Parathyroid adenoma (tissue), 2 donors: ENCODE measurements at regions not wholly inside any gene's neighbourhood (a gene's known extent, or its start where the extent isn't known, plus 50 kb on each side); places are given as distances from the start of the nearest gene placed in this dataset.

Experiments
- H2AFZ ChIP-seq: fragments of 300-600 bp; sonication (generic); one replicate; pipeline ENCODE4 v1.7.0; 2017; ENCODE audit warnings: antibody characterized with exemption, mild to moderate bottlenecking
- H3K27ac ChIP-seq: fragments of 300-600 bp; sonication (generic); one replicate; pipeline ENCODE4 v1.7.0; 2017
- H3K27me3 ChIP-seq: fragments of 300-600 bp; sonication (generic); one replicate; pipeline ENCODE4 v1.7.0; 2017; ENCODE audit warnings: low read length; ENCODE audit not compliant: control insufficient read depth, insufficient read depth
- H3K36me3 ChIP-seq: fragments of 300-600 bp; sonication (generic); one replicate; pipeline ENCODE4 v1.7.0; 2017; ENCODE audit warnings: low read length; ENCODE audit not compliant: control insufficient read depth, insufficient read depth
- H3K4me1 ChIP-seq: fragments of 300-600 bp; sonication (generic); one replicate; pipeline ENCODE4 v1.7.0; 2017; ENCODE audit warnings: control low read depth
- H3K4me2 ChIP-seq: fragments of 300-600 bp; sonication (generic); one replicate; pipeline ENCODE4 v1.7.0; 2017; ENCODE audit warnings: low read length
- H3K4me3 ChIP-seq: fragments of 300-600 bp; sonication (generic); one replicate; pipeline ENCODE4 v1.7.0; 2017; ENCODE audit warnings: low read depth, low read length
- H3K79me2 ChIP-seq: fragments of 300-600 bp; sonication (generic); one replicate; pipeline ENCODE4 v1.7.0; 2017; ENCODE audit warnings: control low read depth
- H3K9ac ChIP-seq: fragments of 300-600 bp; sonication (generic); one replicate; pipeline ENCODE4 v1.7.0; 2017; ENCODE audit warnings: mild to moderate bottlenecking
- H3K9me3 ChIP-seq: fragments of 300-600 bp; sonication (generic); one replicate; pipeline ENCODE4 v1.7.0; 2017; ENCODE audit warnings: low read length; ENCODE audit not compliant: control insufficient read depth
- TF ChIP-seq, protein P1 (sequence below): fragments of 300-600 bp; sonication (generic); IDR thresholded peaks from one replicate; pipeline ENCODE4 v1.7.0; 2017; ENCODE audit warnings: antibody characterized with exemption, mild to moderate bottlenecking
- donor health status: primary hyperparathyroidism.

DNA sequence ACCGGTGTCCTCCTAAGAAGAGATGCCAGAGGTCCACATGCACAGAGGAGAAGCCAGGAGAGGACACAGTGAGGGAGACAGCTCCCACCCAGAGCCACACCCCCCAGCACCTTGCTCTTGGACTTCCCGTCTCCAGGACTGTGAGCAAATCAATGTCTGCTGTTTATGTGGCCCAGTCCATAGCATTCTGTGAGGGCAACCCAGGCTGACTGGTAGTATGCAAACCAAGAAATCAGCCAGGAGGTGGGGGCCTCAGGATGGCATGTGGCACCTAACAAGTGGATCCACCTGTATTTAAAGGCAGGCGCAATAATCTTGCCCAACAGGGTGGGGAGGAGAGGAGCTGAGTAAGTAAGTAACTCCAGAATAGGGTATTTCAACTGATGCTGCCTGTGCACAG, 136.4 kb downstream of the BRD1 start:
- no peak overlapping the region for H3K9ac ChIP-seq
- no peak overlapping the region for H3K27ac ChIP-seq
- no peaks in the 10 kb centered on the region for H3K27me3 ChIP-seq
- H3K79me2 ChIP-seq: no peaks in the 10 kb centered on the region
- H3K4me1 ChIP-seq: no peaks in the 10 kb centered on the region
- H3K36me3 ChIP-seq: no peaks in the 10 kb centered on the region
- TF ChIP-seq, protein P1, sequence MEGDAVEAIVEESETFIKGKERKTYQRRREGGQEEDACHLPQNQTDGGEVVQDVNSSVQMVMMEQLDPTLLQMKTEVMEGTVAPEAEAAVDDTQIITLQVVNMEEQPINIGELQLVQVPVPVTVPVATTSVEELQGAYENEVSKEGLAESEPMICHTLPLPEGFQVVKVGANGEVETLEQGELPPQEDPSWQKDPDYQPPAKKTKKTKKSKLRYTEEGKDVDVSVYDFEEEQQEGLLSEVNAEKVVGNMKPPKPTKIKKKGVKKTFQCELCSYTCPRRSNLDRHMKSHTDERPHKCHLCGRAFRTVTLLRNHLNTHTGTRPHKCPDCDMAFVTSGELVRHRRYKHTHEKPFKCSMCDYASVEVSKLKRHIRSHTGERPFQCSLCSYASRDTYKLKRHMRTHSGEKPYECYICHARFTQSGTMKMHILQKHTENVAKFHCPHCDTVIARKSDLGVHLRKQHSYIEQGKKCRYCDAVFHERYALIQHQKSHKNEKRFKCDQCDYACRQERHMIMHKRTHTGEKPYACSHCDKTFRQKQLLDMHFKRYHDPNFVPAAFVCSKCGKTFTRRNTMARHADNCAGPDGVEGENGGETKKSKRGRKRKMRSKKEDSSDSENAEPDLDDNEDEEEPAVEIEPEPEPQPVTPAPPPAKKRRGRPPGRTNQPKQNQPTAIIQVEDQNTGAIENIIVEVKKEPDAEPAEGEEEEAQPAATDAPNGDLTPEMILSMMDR: no peak
- H3K4me2 ChIP-seq: no peak overlapping the region
- H3K9me3 ChIP-seq: no peaks in the 10 kb centered on the region
- no peak overlapping the region for H2AFZ ChIP-seq
- H3K4me3 ChIP-seq: no peak overlapping the region

DNA sequence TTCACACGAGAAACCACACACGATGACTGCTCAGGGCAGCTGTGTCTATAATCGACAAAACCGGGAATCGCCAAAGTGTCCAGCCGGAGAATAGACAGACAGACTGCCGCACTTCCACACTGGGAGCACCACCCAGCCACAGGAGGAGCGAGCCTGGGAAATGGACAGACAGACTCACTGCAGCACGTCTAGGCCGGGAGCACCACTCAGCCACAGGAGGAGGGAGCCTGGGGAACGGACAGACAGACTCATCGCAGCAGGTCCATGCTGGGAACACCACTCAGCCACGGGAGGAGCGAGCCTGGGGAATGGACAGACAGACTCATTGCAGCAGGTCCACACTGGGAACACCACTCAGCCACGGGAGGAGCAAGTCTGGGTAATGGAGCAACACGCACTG, 137.2 kb downstream of the BRD1 start:
- Histone ChIP-seq H3K9ac (no peak overlapping the region), H2AFZ (no peak overlapping the region), H3K4me1 (no peaks in the 10 kb centered on the region), H3K4me3 (no peak overlapping the region), H3K36me3 (no peaks in the 10 kb centered on the region), H3K27me3 (no peaks in the 10 kb centered on the region), H3K79me2 (no peaks in the 10 kb centered on the region), H3K9me3 (no peaks in the 10 kb centered on the region), H3K4me2 (no peak overlapping the region), H3K27ac (no peak overlapping the region)
- TF ChIP-seq, protein P1: no peak

DNA sequence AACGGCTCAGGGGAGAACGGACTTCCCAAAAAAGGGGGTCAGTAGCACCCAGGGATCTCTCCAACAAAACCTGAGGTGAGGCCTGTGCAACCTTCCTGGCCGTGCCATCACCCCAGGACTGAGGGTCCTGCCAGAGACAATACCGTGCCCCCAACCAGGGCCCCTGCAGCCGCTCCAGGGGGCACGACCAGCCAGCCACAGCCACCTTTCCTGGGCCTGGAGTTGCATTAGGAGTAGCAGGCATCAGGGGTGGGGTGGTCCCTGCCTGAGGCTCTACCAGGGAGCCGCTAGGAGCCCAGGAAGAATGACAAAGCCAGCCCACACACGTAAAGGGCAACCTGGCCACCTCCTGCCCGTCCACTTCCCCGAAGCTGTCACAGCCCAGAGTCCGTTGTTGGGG, 137.8 kb downstream of the BRD1 start:
- Histone ChIP-seq H3K4me1 (no peaks in the 10 kb centered on the region), H3K4me2 (no peak overlapping the region), H3K79me2 (no peaks in the 10 kb centered on the region), H3K27me3 (no peaks in the 10 kb centered on the region), H3K4me3 (no peak overlapping the region), H3K9me3 (no peaks in the 10 kb centered on the region), H3K36me3 (no peaks in the 10 kb centered on the region), H3K9ac (no peak overlapping the region), H2AFZ (no peak overlapping the region), H3K27ac (no peak overlapping the region)
- TF ChIP-seq, protein P1: no peak

DNA sequence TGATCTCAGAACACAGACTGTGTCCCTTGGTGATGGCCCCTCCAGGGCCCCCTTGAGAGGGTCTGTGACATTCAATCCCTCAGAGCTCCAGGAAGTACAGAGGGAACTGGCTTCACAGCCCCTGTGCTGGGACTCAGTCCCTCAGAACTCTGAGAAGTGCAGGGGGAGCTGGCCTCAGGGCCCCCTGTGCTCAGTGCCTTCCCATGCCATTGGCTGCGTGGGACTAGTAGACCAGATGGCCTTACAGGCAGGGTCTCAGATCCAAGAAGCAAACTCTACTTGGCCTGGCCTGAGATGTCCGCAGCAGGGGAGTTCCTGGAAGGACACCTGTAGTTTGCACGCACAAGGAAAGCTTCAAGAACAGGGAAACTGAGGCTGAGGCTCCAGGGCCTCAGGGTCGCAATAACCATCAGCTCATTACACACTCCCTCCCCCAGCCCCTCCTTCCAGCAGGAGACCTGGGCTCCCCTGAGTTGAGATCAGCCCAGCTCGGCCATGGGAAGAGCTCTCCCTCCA, 138.4 kb downstream of the BRD1 start:
- Histone ChIP-seq H3K36me3 (no peaks in the 10 kb centered on the region), H3K27me3 (no peaks in the 10 kb centered on the region), H3K4me1 (no peaks in the 10 kb centered on the region), H3K79me2 (no peaks in the 10 kb centered on the region), H3K9me3 (no peaks in the 10 kb centered on the region), H3K4me3 (no peak overlapping the region), H2AFZ (no peak overlapping the region), H3K4me2 (no peak overlapping the region), H3K27ac (no peak overlapping the region), H3K9ac (no peak overlapping the region)
- TF ChIP-seq, protein P1: no peak

DNA sequence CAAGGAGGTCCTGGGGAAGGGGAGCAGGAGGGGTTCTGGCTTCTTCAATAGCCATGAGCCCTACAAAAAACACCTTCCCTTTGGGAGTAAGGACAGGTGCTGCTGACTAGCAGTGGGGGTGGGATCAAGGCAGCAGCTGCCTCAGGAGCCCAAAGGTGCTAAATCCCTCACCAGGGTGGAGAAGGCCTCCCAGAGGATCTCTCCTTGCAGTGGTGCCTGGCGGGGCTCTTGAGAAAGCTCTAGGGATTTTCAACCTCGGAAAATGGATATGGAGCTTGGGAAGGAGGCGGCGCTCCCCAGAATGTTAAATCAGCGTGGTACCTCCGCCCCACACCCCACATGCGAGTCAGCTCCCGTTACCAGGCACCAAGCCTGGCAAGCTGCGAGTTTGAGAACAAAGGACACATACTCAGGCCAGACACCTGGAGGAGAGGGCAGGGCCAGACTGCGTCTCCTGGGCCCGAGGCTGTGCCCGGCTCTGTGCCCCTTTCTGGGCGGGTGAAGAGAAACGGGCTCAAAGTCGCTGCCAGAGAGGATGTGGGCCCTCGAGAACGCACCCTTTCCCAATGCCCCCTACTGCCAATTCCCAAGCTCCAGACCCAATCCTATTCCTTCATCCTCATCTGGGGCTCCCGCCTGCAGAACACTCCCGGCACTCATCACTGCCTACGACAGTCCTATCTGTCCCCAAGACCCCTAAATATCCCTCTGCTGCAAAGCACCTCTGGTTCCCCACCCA, 139.0 kb downstream of the BRD1 start:
- Histone ChIP-seq H3K4me3 (no peak overlapping the region), H3K27ac (no peak overlapping the region), H3K4me1 (no peaks in the 10 kb centered on the region), H3K79me2 (no peaks in the 10 kb centered on the region), H3K27me3 (no peaks in the 10 kb centered on the region), H3K36me3 (no peaks in the 10 kb centered on the region), H3K9ac (no peak overlapping the region), H3K4me2 (no peak overlapping the region), H3K9me3 (no peaks in the 10 kb centered on the region), H2AFZ (no peak overlapping the region)
- TF ChIP-seq, protein P1: no peak
